ENCODE measurements at regions not wholly inside any gene's neighbourhood (a gene's known extent, or its start where the extent isn't known, plus 50 kb on each side); places are given as distances from the start of the nearest gene placed in this dataset.

DNA sequence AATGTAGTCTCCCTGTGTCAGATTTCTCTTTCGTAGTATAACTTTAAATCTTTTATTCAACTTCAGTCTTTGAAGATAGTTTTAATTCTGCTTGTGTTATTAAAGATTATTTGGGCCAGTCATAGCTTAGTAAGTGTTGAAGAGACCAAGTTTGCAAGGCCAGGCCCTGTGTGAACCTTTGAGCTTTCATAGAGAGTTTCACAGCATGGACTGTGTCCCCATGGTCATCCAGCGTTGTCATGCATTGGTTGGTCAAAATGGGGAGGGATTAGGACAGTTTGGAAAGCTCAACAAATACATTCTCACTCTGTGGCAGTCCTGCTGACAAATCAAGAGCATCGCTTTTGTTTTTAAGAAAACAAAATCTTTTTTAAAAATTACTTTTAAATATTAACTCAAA is 74.6 kb upstream of the FAM83B start:
- no peak for TF ChIP-seq POLR2AphosphoS5 (IDR thresholded peaks at IDR 0.05; ENCODE audit: low read depth)
- TF ChIP-seq EZH2phosphoT487 (IDR thresholded peaks at IDR 0.05; ENCODE audit: unreplicated experiment) = no peak
- TF ChIP-seq CREB1 (CRISPR knock-in tag; IDR thresholded peaks at IDR 0.05; ENCODE audit: low read depth) = no peak
- TF ChIP-seq, protein P1, sequence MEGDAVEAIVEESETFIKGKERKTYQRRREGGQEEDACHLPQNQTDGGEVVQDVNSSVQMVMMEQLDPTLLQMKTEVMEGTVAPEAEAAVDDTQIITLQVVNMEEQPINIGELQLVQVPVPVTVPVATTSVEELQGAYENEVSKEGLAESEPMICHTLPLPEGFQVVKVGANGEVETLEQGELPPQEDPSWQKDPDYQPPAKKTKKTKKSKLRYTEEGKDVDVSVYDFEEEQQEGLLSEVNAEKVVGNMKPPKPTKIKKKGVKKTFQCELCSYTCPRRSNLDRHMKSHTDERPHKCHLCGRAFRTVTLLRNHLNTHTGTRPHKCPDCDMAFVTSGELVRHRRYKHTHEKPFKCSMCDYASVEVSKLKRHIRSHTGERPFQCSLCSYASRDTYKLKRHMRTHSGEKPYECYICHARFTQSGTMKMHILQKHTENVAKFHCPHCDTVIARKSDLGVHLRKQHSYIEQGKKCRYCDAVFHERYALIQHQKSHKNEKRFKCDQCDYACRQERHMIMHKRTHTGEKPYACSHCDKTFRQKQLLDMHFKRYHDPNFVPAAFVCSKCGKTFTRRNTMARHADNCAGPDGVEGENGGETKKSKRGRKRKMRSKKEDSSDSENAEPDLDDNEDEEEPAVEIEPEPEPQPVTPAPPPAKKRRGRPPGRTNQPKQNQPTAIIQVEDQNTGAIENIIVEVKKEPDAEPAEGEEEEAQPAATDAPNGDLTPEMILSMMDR (conservative IDR thresholded peaks at IDR 0.05; ENCODE audit: low read depth in 2 of 2) = no peak
- TF ChIP-seq, protein P2, sequence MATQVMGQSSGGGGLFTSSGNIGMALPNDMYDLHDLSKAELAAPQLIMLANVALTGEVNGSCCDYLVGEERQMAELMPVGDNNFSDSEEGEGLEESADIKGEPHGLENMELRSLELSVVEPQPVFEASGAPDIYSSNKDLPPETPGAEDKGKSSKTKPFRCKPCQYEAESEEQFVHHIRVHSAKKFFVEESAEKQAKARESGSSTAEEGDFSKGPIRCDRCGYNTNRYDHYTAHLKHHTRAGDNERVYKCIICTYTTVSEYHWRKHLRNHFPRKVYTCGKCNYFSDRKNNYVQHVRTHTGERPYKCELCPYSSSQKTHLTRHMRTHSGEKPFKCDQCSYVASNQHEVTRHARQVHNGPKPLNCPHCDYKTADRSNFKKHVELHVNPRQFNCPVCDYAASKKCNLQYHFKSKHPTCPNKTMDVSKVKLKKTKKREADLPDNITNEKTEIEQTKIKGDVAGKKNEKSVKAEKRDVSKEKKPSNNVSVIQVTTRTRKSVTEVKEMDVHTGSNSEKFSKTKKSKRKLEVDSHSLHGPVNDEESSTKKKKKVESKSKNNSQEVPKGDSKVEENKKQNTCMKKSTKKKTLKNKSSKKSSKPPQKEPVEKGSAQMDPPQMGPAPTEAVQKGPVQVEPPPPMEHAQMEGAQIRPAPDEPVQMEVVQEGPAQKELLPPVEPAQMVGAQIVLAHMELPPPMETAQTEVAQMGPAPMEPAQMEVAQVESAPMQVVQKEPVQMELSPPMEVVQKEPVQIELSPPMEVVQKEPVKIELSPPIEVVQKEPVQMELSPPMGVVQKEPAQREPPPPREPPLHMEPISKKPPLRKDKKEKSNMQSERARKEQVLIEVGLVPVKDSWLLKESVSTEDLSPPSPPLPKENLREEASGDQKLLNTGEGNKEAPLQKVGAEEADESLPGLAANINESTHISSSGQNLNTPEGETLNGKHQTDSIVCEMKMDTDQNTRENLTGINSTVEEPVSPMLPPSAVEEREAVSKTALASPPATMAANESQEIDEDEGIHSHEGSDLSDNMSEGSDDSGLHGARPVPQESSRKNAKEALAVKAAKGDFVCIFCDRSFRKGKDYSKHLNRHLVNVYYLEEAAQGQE (IDR thresholded peaks at IDR 0.05; ENCODE audit: unreplicated experiment) = no peak
- no peak for TF ChIP-seq ZNF331 (CRISPR knock-in tag; IDR thresholded peaks at IDR 0.05; ENCODE audit: low read depth)
